Bronchial epithelial cell (primary cell): ENCODE measurements at regions not wholly inside any gene's neighbourhood (a gene's known extent, or its start where the extent isn't known, plus 50 kb on each side); places are given as distances from the start of the nearest gene placed in this dataset.

Source experiments
- DNase-seq: peaks from one replicate; pipeline ENCODE4 v3.0.0-alpha.2; 2010; ENCODE audit warnings: low read depth
- FAIRE-seq: peaks from 2 replicates; lab custom pipeline; 2011; peaks lifted over from hg19 to GRCh38; lab: Jason Lieb, UNC
- H3K27me3 ChIP-seq: 2 replicates; pipeline ENCODE4 v1.5.1; 2011; ENCODE audit warnings: low read length; ENCODE audit not compliant: control insufficient read depth, insufficient read depth
- H3K36me3 ChIP-seq: 2 replicates; pipeline ENCODE4 v1.5.1; 2011; ENCODE audit warnings: low read length; ENCODE audit not compliant: control insufficient read depth, insufficient read depth
- H3K4me3 ChIP-seq: 2 replicates; pipeline ENCODE4 v1.5.1; 2011; ENCODE audit warnings: mild to moderate bottlenecking, low read depth, low read length, control low read depth
- TF ChIP-seq, protein P1 (sequence below): IDR thresholded peaks from 2 replicates; pipeline ENCODE4 v1.5.1; 2011; ENCODE audit warnings: mild to moderate bottlenecking, moderate library complexity, low read length, control low read depth, inconsistent platforms; ENCODE audit not compliant: insufficient read depth, severe bottlenecking

GRCh38 chr7:89514970-89515369 lies 639.3 kb upstream of the STEAP1 start:
- no peak for FAIRE-seq

GRCh38 chr7:89517815-89518214 lies 636.5 kb upstream of the STEAP1 start:
- TF ChIP-seq, protein P1, sequence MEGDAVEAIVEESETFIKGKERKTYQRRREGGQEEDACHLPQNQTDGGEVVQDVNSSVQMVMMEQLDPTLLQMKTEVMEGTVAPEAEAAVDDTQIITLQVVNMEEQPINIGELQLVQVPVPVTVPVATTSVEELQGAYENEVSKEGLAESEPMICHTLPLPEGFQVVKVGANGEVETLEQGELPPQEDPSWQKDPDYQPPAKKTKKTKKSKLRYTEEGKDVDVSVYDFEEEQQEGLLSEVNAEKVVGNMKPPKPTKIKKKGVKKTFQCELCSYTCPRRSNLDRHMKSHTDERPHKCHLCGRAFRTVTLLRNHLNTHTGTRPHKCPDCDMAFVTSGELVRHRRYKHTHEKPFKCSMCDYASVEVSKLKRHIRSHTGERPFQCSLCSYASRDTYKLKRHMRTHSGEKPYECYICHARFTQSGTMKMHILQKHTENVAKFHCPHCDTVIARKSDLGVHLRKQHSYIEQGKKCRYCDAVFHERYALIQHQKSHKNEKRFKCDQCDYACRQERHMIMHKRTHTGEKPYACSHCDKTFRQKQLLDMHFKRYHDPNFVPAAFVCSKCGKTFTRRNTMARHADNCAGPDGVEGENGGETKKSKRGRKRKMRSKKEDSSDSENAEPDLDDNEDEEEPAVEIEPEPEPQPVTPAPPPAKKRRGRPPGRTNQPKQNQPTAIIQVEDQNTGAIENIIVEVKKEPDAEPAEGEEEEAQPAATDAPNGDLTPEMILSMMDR = no peak
- Histone ChIP-seq H3K27me3 (no peaks in the 10 kb centered on the region), H3K36me3 (no peaks in the 10 kb centered on the region), H3K4me3 (no peak overlapping the region)
- no peak for DNase-seq
- no peak for FAIRE-seq

More at GRCh38 chr7:89514970-89515369, 639.3 kb upstream of the STEAP1 start:
- TF ChIP-seq, protein P1 = no peak
- H3K27me3 ChIP-seq = no peaks in the 10 kb centered on the region
- no peaks in the 10 kb centered on the region for H3K36me3 ChIP-seq
- H3K4me3 ChIP-seq = no peak overlapping the region
- no peak for DNase-seq

DNA sequence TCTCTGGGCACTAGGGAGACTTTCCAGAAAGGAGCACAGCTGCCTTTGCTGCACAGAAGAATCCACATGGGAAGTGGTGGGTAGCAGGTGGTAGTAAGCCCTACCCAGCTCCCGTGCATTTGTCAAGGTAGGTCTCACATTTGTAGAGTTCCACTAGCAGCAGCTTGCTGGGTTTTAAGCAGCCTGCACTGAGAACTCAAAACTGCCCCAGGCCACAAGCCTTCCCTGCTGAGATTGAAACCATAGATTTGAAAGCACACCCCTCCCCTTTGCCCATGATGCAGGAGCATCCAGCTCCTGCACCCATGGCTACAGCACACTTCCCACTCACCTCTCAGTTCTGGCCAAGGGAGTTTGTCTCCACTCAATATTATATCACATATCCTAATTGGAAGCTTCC lies 604.5 kb upstream of the STEAP1 start:
- TF ChIP-seq, protein P1 = no peak
- no peaks in the 10 kb centered on the region for H3K27me3 ChIP-seq
- no peak for FAIRE-seq
- no peak for DNase-seq
- H3K4me3 ChIP-seq = no peak overlapping the region
- H3K36me3 ChIP-seq = no peaks in the 10 kb centered on the region

DNA sequence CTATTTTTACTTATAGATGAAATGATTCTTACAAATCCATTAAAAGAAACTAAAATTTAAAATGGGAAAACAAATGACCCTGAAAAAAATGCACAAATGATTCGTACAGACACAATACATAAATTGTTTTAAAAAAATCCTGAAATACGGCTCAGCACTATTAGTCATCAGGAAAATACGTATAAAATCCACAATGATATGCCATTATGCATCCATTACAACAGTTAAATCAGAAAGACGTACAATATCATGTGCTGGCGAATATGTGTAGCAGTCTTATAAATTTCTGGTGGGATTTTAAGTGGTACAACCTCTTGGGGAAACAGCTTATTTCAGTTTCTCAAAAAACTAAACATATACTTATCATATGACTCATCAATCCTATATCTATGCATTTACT lies 600.1 kb upstream of the STEAP1 start:
- FAIRE-seq (no peak), DNase-seq (no peak)
- H3K36me3 ChIP-seq = no peaks in the 10 kb centered on the region
- H3K27me3 ChIP-seq = no peaks in the 10 kb centered on the region
- TF ChIP-seq, protein P1 = no peak
- no peak overlapping the region for H3K4me3 ChIP-seq

GRCh38 chr7:89559596-89559995 lies 594.7 kb upstream of the STEAP1 start:
- Histone ChIP-seq H3K36me3 (no peaks in the 10 kb centered on the region), H3K4me3 (no peak overlapping the region), H3K27me3 (no peaks in the 10 kb centered on the region)
- DNase-seq = no peak
- TF ChIP-seq, protein P1 = no peak
- no peak for FAIRE-seq

DNA sequence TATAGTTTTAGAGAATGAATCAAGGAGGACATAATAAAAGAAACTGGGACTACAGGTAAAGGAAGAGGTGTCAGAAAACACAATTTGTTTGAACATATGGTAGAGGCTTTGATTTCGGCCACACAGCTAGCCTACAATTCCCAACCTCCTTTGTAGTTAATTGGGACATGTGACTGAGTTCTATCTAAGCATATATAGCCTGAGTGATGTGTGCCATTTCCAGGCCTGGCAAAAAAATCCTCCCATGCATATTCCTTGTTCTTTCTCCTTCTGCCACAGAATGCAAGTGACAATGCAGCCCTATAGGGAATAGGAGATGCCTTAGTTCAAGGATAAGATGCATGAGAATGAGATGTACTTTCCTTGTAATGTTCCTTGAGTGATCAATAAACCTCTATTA lies 590.7 kb upstream of the STEAP1 start:
- TF ChIP-seq, protein P1 = no peak
- DNase-seq (no peak), FAIRE-seq (no peak)
- H3K27me3 ChIP-seq = no peaks in the 10 kb centered on the region
- H3K4me3 ChIP-seq = no peak overlapping the region
- no peaks in the 10 kb centered on the region for H3K36me3 ChIP-seq
